ENCODE measurements at regions not wholly inside any gene's neighbourhood (a gene's known extent, or its start where the extent isn't known, plus 50 kb on each side); places are given as distances from the start of the nearest gene placed in this dataset.

DNA sequence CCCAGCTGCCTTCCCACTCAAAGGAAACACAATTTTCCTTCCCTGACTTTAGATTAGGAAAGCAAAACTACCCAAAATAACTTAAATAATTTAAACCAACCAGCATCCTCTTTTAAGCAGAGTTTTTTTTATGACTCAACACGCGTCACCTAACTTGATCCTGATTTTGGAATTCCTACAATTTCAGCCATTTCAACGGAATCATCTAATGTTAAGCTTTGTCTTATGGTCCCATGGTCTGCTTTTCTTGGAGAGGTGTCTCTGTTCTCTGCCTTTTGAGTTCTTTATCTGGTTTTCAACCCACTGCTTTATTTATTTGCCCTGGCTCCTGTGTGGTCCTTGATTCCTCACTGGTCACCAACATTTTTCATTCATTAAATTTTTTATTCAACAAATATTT, 219.2 kb upstream of the ARHGEF26 start:
- TF ChIP-seq POLR2A (IDR thresholded peaks at IDR 0.05; ENCODE audit: low read length) = no peak
- TF ChIP-seq, protein P1, sequence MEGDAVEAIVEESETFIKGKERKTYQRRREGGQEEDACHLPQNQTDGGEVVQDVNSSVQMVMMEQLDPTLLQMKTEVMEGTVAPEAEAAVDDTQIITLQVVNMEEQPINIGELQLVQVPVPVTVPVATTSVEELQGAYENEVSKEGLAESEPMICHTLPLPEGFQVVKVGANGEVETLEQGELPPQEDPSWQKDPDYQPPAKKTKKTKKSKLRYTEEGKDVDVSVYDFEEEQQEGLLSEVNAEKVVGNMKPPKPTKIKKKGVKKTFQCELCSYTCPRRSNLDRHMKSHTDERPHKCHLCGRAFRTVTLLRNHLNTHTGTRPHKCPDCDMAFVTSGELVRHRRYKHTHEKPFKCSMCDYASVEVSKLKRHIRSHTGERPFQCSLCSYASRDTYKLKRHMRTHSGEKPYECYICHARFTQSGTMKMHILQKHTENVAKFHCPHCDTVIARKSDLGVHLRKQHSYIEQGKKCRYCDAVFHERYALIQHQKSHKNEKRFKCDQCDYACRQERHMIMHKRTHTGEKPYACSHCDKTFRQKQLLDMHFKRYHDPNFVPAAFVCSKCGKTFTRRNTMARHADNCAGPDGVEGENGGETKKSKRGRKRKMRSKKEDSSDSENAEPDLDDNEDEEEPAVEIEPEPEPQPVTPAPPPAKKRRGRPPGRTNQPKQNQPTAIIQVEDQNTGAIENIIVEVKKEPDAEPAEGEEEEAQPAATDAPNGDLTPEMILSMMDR (IDR thresholded peaks at IDR 0.05) = no peak
- no peak for TF ChIP-seq KDM1A (IDR thresholded peaks at IDR 0.05; ENCODE audit: low read depth)
- no peak for TF ChIP-seq NFE2L2 (conservative IDR thresholded peaks at IDR 0.05; ENCODE audit: low read length)

All from A549 (cell line).